DMS 273 treated with DMSO at 0.1 percent for 48 hours (cell line): ENCODE measurements at regions not wholly inside any gene's neighbourhood (a gene's known extent, or its start where the extent isn't known, plus 50 kb on each side); places are given as distances from the start of the nearest gene placed in this dataset.
"Not testable (repeated sequence)": the region's sequence is repeated elsewhere in the genome, so short reads cannot be mapped to it uniquely, and the experiment has no call there.

Experiments used
- DNase-seq: peaks from one replicate; lab custom pipeline; 2025; lab: John Stamatoyannopoulos, UW

DNA sequence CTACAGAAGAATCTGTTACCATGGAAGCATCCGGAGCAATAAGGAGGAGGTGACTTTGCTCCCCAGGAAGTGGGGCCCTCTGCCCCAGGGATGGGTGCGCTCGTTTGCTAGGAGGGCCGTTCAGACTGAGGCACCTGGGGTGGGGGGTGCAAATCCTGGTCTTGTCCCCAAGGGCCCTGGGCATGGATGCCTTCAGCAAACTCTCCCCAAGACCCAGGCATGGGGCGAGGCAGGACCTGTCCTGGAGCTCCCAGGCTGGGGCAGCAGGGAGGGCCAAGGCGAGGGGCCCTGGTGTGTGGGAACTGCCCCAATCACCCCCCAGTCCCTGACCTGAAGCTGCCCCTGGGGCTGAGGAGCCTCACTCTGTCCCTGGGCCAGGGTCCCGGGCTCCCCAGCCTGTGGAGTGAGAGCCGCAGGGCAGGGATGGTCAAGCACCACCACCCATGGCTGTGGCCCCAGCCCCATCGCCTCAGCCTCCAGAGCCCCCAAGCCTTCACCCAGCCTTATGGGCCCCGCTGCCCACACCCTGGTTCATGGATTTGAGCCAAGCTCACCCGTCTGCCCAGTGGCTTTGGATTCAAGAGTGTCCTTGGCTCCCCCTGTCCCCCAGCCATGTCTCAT lies 240.6 kb upstream of the SGCG start:
- DNase-seq, result no peak

DNA sequence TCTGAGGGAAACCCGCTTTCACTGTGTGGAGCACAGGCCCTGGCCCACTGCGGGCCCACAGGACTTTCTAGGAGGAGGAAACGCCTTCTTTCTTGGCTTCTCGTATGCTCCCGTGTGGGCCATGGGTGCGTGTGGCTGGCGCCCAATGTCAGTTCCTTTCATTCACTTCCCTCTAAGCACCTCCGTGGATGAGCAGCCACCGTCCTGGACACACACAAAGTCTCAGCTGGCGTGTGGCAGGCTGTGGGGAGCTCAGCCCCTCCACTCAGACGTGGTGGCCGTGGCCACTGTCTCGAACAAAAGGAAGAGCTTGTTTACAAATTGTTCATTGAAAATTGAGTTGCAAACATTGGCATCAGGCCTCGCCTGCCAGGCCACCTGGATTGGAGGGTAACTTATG lies 240.0 kb upstream of the SGCG start:
- no peak for DNase-seq

DNA sequence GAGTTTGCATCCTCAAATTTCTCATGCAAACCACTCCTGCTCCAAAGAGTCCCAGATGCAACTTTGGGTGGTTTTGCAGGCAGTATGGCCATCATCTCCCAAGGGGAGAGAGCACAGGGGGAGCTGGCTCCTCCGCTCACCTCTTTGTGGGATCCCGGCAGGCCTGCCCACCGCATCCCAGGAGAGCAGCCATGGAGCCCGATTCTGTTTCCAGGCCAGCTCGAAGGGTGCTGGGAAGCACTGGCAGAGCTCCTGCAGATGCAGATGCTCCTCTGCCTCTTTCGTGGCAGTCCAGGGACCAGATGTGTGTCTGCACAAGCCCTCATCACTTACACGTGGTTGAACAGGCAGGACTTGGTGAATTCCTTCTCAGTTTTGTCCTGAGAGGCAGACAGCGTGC lies 239.3 kb upstream of the SGCG start:
- DNase-seq, result not testable (repeated sequence)

DNA sequence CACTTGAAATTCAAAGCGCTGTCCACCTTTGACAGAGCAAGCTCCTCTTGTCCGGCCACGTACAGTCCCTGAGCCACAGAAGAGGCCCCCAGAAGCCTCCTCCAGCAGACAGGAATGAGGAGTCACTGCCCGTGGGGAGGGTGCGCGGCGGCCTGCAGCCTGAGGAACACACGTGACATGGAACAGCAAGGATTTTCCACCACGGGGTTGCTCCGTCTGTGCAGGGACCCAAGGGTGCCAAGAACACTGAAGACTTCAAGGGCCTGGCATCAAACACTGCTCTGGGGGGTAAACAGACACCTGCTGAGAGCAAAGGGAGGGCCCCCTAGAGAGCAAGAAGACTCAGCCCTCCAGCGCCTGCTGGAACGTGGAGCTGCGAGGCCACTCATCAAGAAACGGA lies 237.9 kb upstream of the SGCG start:
- DNase-seq, result not testable (repeated sequence)

GRCh38 chr13:22944378-22944777 lies 236.4 kb upstream of the SGCG start:
- no peak for DNase-seq

DNA sequence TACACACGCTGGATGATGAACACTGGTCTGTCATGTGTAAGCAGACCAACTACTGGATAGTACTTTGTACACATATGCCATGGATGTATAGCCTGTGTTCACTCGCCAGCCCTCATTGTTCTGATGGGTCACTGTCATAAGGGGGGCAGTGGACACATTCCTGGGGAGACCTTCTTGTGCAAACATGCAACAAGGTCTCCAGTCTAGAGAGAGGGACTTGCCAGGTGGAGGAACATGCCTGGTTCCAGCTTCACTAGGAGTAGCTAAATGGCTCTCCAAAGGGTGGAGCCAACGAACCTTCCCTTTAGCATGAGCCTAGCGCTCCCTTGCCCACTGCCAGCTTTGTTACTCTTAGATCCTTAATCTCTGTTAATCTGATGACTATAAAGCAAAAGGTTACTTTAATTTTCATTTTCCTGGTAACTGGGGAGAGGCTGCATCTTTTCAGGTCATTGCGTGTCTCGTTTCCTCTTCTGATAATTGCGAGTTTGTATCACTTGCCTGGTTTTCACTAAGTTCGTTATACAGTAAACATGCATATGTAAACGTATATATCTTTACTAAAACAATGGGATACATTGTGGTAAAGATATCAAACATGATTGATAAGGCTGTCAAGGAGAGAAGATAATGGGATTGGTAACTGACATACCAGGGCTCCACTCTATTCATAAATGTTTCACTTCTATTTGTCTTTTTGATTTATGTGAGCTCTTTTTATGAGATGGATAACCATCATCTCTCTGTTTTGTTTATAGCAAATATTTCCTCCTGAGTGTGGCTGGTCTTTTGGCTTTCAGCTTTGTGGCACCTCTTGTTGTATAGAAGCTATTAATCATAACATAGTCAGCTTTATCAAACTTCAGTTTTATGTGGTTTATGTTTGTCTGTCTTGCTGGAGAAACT lies 235.2 kb upstream of the SGCG start:
- DNase-seq, result no peak

- no peak for DNase-seq
These were observed 232.4 kb upstream of the SGCG start for GRCh38 chr13:22948421-22948820.

DNA sequence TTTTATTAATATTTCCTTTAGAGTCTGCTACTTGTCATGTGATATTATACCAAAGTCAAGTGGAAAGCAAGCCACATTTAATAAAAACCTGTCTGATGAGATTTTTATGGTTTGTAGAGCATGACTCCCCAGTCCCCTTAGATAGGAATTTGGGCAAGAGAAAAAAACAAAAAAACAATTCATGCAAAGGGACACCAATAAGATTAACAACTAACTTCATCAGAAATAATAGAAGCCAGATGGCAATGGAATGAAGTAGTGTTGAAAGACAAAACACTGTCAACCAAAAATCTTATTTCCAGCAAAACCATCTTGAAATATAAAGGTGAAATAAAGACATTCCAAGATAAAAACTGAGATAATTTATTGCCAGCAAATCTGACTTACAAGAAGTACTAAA lies 228.8 kb upstream of the SGCG start:
- not testable (repeated sequence) for DNase-seq

DNA sequence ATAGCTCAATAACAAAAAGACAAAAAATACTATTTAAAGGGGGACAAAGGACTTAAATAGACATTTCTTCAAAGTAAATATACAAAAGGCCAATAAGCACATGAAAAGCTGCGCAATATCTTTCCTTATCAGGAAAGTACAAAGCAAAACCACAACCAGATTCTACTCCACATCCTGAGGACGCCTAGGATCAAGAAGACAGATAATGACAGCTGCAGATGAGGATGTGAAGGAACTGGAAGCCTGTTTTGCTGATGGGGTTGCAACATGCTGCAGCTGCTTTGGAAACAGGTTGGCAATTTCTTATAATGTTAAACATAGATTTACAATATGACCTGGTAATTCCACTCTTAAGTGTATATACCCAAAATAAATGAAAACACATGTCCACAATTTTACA lies 225.6 kb upstream of the SGCG start:
- not testable (repeated sequence) for DNase-seq

DNA sequence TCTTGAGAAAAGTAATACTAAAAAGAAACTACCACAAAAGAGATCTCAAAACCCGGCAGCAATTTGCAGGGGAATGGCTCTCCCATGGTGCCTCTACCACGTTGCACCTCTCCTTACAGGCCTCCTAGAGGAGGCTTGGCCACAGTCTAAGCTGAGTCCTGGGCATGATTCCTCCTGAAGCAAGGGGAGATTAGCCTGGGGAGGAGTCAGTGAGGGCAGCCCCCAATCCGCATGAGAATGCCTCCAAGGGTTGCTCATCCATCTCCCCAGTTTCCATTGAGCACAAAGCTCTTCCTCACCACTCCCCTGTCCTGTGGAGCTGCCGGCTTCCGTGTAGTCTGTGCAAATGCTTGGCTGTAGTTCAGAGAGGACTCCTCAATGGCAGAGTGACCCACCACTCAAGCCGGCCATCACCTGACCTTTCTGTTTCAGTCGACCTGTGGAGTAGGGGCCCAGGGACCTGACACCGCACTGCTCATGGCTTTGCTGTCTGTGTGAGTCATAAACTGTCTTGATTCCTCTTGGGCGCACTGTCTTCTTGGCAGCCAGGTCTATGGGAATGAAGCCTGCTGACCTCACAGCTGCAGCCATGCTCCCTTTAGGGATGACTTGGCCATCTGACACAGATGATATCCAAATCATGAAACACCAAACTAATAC lies 224.2 kb upstream of the SGCG start:
- DNase-seq, result not testable (repeated sequence)

DNA sequence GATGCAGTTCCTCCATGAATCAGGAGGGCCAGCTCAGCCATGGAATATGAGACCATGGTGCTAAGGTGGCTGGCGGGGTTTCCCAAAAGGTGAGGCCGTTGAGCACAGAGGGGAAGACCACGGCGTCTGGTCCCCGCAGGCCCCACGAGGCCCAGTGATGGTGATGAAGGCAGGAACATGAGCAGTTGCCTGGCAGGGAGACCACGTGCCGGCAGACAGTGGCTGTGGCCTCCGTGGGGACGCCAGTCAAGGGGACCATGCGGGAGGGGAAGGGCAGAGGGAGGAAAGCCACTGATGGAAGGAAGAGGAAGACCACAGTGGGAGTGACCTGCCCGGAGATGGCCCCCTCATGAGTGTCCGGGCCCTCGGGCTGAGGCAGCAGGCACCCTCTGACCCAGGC lies 220.9 kb upstream of the SGCG start:
- not testable (repeated sequence) for DNase-seq

- DNase-seq, result no peak
These were observed 220.0 kb upstream of the SGCG start for GRCh38 chr13:22960827-22961226.

- not testable (repeated sequence) for DNase-seq
These were observed 219.4 kb upstream of the SGCG start for GRCh38 chr13:22961342-22961741.

DNA sequence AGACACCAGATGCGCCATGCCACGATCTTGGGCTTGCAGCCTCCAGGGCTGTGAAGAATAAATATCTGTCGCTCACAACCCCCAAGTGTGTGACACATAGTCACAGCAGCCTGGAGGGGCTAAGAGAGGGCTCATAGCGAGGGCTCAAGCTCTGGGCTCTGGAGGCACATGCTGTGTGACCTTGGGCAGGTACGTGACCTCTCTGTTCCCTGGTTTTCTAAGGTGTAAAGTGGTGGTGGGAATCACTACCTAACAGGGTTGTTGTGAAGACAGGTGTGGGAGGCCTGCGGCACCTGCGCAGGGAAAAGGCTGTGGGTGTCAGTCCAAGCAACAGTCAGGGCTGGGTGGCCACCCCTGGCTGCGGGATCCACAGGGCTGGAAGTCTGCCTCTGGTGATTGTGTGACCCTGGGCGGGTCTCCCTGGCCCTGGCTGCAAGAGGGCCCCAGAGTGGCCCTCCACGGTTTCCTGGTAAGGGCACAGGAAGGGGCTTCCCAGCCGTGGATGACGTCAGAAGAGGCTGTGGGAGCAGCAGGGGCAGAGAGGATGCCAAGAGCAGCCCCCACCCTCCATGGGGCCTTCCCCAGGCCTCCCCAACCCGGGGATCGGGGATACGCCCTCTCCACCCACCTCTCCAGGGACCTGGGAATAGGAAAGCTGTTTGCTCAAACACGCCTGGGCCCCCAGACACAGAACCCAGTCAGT lies 218.8 kb upstream of the SGCG start:
- DNase-seq, result no peak

DNA sequence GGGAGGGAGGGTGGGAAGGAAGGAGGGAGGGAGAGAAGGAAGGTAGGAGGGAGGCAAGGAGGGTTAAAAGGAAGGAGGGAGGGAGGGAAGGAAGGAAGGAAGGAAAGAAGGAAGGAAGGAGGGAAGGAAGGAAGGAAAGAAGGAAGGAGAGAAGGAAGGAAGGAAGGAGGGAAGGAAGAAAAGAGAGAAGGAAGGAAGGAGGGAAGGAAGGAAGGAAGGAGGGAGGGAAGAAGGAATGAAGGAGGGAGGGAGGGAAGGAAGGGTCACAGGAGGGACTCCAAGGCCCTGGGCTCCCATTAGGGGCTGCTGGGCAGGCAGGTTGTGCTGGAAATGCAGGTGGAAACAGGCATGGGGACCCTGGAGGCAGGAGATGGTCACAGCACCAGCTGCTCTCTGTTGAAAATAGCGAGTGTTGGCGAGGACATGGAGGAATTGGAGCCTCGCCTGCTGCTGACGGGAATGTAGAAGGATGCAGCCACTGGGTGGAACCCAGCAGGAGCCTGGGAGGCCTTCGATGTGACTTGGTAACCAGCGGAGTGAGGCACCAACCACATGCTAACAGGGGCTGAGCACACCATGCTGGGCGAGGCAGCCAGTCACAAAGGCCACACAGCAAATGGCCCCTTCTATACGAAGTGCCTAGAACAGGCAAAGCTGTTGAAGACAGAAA lies 217.3 kb upstream of the SGCG start:
- DNase-seq, result not testable (repeated sequence)

GRCh38 chr13:22964245-22964966 lies 216.4 kb upstream of the SGCG start:
- DNase-seq, result no peak

GRCh38 chr13:22965011-22965857 lies 215.5 kb upstream of the SGCG start:
- DNase-seq, result not testable (repeated sequence)

DNA sequence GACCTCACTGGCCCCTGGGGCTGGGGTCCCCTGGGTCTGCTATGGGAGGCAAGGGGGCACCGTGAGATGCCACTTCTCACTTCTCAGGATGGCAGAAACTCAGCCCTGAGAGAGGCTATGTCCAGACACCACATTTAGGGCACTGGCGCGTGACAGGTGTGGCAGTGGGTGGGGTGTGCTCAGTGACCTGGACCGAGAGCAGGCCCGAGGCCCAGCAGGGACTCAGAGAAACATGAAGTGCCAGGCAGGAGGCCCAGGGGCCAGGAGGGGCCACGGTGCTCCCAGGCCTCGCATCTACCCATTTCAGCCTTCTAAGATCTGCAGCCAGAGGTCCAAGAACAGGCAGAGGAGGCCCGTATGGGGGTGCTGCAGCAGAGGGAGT lies 214.9 kb upstream of the SGCG start:
- not testable (repeated sequence) for DNase-seq

GRCh38 chr13:22966753-22967152 lies 214.0 kb upstream of the SGCG start:
- not testable (repeated sequence) for DNase-seq

DNA sequence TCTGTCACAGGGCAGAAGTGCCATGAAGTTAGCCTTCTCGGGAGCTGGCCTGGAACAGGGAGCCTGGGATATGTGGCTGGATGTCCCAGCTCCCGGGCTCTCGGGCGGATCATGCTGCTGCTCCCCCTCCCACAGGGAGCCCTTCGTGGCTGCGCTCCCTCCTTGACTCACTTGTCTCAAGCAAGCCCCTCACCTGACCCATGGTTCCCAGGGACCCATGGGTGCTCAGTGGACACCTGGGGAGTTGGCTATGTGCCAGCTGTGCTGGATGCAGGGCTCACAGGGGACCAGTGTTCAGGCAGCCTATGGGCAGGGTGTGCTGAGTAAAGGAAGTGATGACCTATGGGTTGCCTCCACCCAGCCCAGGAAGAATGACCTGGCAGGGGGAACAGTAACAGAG lies 213.1 kb upstream of the SGCG start:
- DNase-seq, result no peak
